Bronchial epithelial cell (primary cell): ENCODE measurements at regions not wholly inside any gene's neighbourhood (a gene's known extent, or its start where the extent isn't known, plus 50 kb on each side); places are given as distances from the start of the nearest gene placed in this dataset.

Experiments used
- DNase-seq: peaks from one replicate; pipeline ENCODE4 v3.0.0-alpha.2; 2010; ENCODE audit warnings: low read depth
- FAIRE-seq: peaks from 2 replicates; lab custom pipeline; 2011; peaks lifted over from hg19 to GRCh38; lab: Jason Lieb, UNC
- H3K27me3 ChIP-seq: 2 replicates; pipeline ENCODE4 v1.5.1; 2011; ENCODE audit warnings: low read length; ENCODE audit not compliant: control insufficient read depth, insufficient read depth
- H3K36me3 ChIP-seq: 2 replicates; pipeline ENCODE4 v1.5.1; 2011; ENCODE audit warnings: low read length; ENCODE audit not compliant: control insufficient read depth, insufficient read depth
- H3K4me3 ChIP-seq: 2 replicates; pipeline ENCODE4 v1.5.1; 2011; ENCODE audit warnings: mild to moderate bottlenecking, low read depth, low read length, control low read depth
- TF ChIP-seq, protein P1 (sequence below): IDR thresholded peaks from 2 replicates; pipeline ENCODE4 v1.5.1; 2011; ENCODE audit warnings: mild to moderate bottlenecking, moderate library complexity, low read length, control low read depth, inconsistent platforms; ENCODE audit not compliant: insufficient read depth, severe bottlenecking

DNA sequence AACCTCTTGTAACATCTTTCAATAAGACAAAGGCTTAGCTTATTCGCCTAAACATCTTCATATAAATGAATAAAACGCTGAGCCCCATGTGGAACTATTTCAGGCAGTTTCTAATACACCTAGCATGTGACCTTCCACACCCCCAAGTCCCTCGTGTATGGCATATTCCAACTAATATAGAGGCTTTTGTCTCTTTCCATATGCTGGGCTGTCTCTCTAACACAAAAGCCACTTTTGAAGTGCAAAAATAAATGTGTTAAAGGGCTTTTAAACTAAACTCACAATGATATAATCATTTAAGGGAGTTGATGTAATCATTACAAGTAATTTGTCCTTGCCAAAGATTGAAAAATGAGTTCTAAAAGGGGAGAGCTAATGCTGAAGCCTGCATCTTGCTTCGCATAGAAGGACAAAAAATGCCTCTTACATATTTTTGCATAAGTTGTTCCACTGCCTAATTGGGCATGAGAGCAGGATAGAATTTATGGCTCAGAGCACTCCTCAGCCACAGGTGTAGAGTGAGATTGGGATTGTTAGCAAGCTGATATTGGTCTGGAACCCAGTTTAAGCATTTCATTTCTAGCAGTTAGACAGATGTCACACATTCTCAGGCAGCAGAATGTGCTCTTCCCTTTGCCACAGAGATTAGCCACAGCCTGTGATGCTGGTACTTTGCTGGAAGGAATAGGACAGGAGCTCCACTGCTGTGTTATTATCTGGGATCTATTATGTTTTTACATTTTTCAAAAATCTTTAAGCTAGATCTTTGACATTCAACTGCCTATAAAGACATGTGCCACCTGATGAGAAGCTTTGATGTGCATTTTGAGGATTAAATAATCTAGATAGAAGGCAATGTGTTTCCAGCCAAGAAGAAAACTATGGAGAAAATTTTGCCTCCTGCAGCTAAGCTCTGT lies 1044.4 kb downstream of the ADGRL2 start:
- DNase-seq (no peak), FAIRE-seq (no peak)
- Histone ChIP-seq H3K36me3 (no peaks in the 10 kb centered on the region), H3K4me3 (no peak overlapping the region), H3K27me3 (no peaks in the 10 kb centered on the region)
- TF ChIP-seq, protein P1, sequence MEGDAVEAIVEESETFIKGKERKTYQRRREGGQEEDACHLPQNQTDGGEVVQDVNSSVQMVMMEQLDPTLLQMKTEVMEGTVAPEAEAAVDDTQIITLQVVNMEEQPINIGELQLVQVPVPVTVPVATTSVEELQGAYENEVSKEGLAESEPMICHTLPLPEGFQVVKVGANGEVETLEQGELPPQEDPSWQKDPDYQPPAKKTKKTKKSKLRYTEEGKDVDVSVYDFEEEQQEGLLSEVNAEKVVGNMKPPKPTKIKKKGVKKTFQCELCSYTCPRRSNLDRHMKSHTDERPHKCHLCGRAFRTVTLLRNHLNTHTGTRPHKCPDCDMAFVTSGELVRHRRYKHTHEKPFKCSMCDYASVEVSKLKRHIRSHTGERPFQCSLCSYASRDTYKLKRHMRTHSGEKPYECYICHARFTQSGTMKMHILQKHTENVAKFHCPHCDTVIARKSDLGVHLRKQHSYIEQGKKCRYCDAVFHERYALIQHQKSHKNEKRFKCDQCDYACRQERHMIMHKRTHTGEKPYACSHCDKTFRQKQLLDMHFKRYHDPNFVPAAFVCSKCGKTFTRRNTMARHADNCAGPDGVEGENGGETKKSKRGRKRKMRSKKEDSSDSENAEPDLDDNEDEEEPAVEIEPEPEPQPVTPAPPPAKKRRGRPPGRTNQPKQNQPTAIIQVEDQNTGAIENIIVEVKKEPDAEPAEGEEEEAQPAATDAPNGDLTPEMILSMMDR: no peak

DNA sequence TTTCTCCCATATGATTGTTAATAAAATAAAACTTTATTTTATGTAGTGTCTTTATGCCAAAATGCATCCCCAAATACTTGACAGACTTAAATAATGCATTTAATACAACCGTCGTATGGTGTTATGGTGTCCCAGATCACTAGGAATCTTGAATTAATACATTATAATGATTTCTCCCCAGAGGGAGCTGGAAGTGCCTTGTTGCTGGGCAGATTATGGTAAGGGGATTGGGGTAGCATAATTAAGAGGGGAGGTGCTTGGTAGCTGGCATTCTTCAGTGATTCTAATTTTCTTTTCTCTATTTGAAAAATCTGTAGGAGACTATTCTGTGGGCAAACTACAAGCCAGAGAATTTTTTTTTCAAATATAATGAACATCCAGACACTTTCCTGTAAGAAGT lies 1043.7 kb downstream of the ADGRL2 start:
- FAIRE-seq (no peak), DNase-seq (no peak)
- no peaks in the 10 kb centered on the region for H3K27me3 ChIP-seq
- H3K36me3 ChIP-seq: no peaks in the 10 kb centered on the region
- no peak overlapping the region for H3K4me3 ChIP-seq
- TF ChIP-seq, protein P1: no peak

DNA sequence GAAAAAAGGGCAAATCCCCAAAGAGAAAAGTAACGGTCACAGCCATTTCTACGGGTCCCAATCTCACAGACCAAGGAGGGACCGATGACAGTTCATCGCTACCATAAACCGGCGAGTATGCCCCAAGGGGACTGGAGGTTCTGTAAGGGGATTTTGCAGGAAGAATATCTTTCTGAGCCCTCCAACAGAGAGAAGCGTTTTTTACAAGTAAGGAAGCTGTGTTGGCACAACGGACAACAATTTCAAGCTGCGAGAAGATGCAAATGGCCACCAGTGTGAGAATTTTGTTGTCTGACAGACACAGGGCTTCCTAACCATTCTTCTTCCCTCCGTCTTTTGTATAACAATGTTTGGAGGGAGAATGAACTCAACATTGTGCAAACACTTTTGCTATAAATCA lies 1043.1 kb downstream of the ADGRL2 start:
- TF ChIP-seq, protein P1: no peak
- no peaks in the 10 kb centered on the region for H3K36me3 ChIP-seq
- DNase-seq: no peak
- H3K27me3 ChIP-seq: no peaks in the 10 kb centered on the region
- FAIRE-seq: no peak
- H3K4me3 ChIP-seq: no peak overlapping the region

DNA sequence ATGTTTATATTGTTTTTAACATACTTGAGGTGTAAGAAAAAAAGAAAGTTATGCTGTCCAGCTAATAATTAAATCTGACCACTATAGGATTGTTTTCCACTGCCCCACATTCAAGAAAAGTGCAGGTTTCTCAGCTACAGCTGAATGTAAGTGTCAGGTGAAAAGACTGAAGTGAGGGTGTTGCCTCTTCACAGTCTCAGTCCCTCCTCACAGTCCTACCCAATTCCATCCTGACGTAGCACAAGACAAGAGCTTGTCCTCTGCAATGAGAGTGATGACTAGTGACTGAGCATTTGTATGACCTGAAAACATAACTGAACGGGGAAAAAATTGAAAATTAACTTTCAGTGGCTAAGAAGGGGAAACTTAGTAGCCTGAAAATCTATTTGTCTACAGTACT lies 1039.5 kb downstream of the ADGRL2 start:
- no peaks in the 10 kb centered on the region for H3K27me3 ChIP-seq
- H3K4me3 ChIP-seq: no peak overlapping the region
- DNase-seq: no peak
- H3K36me3 ChIP-seq: no peaks in the 10 kb centered on the region
- no peak for FAIRE-seq
- TF ChIP-seq, protein P1: no peak

DNA sequence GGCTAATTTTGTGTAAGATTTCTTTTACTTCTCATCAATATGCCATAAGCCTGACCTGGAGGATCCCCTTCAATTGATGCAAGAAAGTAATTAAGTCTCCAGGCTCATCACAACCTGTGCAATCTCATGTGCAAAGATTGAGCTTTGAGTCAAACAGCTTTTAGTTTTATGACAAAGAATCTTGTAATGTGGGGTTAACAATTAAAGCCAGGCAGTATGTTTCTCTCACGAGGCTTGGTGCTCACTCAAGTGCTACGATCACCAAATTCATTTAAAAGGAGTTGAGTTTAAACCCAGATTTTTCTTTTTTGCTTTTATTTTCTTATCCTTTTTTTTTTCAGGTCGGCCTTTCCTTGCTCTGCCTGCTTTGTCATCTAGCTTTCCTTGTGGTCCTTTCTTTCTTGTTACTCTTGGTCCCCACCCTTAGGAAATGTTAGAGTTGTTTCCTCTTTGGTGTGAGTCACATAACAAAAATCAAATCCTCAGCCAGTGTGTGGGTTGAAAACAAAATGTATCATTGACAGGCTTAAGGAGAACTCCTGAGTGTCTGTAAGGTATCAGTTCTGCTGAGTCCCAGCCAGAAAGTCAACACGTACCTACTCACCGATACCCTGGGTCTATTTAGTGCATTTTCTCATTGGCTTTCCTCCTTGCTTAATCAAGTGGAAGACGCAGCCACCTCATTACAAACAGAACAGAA lies 1037.2 kb downstream of the ADGRL2 start:
- Histone ChIP-seq H3K4me3 (no peak overlapping the region), H3K27me3 (no peaks in the 10 kb centered on the region), H3K36me3 (no peaks in the 10 kb centered on the region)
- TF ChIP-seq, protein P1: no peak
- DNase-seq (peak; percentile 76), FAIRE-seq (no peak)
